ENCODE measurements at regions not wholly inside any gene's neighbourhood (a gene's known extent, or its start where the extent isn't known, plus 50 kb on each side); places are given as distances from the start of the nearest gene placed in this dataset.

DNA sequence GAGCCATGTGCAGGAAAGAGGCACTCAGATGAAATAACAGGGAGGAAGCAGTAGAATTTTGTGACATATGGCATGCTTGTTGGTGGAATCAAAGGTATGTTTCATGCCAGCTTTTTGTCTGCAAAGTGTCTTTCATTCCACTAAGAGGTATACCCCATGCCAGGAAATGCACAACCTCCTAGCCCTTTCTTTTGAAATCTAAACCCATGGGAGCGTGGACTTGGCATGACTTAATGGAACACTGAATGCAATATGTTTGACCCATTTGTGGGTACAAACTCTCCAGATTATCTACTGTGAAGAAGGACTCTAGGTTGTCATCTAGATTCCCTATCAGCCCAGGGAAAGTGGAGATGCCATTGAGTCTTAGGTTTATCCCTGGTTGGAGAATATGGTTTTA, 338.3 kb upstream of the TEX13C start:
- in situ Hi-C loops (cut with HindIII; ENCODE audit: low sequenced_read_pairs) = no loop called here

DNA sequence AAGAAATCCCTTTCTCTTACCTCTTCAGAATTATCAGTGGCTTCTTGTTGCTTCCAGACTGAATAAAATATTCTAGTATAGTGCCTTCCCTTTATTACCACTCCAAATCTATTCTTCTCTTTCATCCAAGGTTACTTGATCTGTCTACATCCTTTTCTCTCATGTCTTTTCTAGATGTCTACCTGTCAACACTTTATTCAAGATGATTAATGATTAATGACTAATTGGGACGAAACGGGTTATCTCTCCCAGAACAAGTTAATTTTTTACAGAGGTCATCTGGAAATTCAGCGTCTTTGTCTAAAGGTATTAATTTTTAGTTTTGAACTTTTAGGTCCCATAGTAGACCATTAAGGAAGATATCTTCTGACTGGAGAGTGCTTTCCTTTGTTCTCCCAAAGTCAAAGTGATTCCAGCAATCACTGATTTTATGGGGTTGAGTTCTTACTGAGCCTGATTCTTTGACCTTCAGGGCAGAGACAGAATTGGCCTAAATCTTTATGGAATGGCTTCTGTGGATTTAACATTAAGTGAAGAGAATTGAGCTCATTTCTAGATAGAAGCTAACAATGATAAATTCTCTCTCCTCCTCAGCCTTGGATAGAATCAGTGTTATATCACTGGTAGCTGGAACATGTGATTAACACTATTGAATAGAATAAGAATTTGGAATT, 335.4 kb upstream of the TEX13C start:
- in situ Hi-C loops (cut with HindIII; ENCODE audit: low sequenced_read_pairs) = no loop called here

DNA sequence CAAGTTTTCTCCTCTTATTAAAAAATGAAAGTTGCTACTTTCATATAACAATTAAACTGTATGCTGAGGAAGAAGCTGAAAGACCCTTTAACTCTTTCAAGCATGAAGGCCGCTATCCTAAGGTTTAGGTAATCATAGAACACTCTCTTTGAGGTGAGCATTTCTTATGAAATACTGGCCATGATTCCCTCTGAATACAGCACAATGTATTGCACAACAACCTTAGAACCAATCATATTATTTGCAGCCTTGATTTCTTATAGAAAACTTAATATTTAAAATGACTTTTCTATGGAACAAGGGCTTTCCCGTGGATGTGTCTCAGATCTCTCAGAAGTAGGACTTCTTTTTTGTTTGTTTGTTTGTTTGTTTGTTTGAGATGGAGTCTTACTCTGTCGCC, 333.4 kb upstream of the TEX13C start:
- in situ Hi-C loops (cut with HindIII; ENCODE audit: low sequenced_read_pairs) = no loop called here

DNA sequence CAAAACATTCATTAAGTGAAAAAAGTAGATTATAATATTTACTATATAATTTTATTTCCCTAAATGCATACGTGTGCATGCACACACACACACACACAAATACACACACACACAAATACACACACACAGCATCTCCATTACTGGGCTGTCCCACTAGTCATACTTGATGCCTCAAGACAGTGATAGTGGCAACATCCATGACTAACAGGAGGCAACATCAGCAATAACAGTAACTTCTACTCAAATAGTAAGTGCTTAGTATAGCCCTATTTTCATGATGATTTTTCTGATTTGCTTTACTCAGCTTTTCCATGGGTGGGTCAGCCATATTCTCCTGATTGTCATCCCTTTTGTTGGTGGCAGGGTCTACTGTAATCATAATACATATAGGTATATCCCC, 325.9 kb upstream of the TEX13C start:
- in situ Hi-C loops (cut with HindIII; ENCODE audit: low sequenced_read_pairs) = no loop called here

DNA sequence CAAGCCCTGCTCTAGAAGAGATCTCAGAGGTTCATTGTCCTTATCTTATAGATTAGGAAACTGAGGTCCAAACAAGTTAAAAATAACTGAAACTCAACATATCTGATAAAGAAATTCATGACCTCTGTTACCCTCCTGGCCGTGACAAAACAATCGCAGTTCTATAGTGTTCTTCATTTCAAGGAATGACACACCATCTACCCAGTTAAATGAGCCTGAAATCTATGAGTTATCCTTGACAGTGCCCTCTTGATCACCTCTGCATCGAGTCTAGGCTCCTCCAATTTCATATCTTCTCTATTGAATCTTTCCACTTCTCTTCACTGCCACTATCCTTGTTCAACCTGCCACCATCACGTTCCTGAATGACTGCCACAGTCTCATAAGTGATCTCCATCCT, 325.3 kb upstream of the TEX13C start:
- in situ Hi-C loops (cut with HindIII; ENCODE audit: low sequenced_read_pairs) = no loop called here

DNA sequence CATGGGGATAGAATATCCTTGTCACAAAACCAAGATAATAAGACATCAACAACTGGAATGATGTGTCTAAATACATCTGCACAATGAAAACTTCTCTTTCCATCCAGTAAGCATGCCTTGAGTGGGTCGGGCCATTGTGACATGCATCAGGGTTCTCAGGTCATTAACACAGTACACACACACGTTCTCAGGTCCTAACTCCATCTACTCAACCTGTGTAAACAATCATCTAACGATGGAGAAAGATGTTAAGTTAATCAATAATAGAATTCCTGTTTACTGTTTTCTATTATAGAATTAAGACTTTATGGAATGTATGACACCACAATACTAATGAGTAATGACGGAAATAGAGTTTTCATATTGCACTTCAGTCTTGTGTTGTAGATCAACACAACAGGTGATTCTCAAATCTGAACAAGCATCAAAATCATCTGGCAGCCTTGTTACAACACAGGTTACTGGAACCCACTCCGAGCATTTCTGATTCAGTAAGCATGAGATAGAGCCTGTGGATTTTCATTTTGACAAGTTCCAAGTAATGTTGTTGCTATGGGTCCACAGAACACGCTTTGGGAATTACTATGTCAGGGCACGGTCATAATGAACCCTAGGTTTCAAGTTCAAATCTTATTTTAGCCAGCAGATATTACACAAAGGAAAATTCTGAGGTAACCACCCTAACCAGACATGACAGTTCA, 315.8 kb upstream of the TEX13C start:
- in situ Hi-C loops (cut with HindIII; ENCODE audit: low sequenced_read_pairs) = no loop called here

DNA sequence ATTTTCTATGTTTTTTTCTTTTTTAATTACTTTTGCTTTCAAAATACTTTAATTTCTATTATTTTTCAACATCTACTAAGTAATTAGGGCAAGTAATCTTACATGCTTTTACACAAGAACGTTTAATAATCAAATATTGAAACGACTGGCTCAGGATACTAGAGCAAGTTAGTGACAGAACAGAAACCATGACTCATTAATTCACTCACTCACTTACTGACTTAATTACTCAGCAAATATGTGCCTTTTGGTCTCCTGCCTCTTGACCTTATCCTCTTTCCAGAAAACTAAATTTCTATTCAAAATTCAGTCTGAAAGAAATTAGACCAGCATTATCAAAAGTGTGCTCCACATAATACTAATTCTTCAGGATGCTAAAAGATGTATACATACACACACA, 314.9 kb upstream of the TEX13C start:
- in situ Hi-C loops (cut with HindIII; ENCODE audit: low sequenced_read_pairs) = no loop called here

DNA sequence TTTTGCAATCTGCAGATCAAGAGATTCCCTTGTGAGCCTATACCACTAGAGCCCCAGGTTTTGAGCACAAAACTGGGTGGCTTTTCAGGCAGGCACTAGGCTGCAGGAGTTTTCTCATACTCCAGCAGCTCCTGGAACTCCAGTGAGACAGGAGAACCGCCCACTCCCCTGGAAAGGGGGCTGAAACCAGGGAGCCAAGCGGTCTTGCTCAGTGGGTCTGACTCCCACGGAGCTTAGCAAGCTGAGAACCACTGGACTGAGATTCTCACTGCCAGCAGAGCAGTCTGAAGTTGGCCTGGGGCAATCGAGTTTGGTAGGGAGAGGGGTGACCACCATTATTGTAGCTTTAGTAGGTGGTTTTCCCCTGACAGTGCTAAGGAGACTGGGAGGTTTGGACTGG, 313.8 kb upstream of the TEX13C start:
- in situ Hi-C loops (cut with HindIII; ENCODE audit: low sequenced_read_pairs) = no loop called here

DNA sequence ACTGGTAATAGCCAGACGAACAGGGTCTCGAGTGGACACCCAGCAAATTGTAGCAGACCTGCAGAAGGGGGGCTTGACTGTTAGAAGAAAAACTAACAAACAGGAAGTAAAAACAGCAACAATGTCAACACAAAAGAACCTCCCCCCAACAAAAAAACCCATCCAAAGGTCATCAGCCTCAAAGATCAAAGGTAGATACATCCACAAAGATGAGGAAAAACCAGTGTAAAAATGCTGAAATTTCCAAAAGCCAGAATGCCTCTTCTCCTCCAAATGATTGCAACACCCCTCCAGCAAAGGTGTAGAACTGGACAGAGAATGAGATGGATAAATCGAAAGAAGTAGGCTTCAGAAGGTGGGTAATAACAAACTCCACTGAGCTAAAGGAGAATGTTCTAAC, 313.0 kb upstream of the TEX13C start:
- in situ Hi-C loops (cut with HindIII; ENCODE audit: low sequenced_read_pairs) = no loop called here

DNA sequence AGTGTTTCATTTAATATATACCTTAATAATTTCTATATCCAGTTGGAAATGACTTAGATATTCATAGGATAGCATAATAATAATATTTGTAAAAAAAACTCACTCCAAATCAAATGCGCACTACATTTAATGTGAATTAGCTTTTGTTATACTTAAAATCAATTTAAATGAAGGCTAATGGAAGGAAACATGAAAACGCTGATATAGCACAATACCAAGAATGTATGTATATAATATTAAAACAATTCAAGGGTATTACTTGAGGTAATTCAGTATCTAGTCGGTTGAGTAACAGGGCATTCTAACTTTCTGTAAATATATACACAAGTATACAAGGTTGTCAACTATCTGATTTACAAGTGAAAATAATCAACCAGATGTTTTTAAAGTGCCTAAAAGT, 307.1 kb upstream of the TEX13C start:
- in situ Hi-C loops (cut with HindIII; ENCODE audit: low sequenced_read_pairs) = no loop called here

DNA sequence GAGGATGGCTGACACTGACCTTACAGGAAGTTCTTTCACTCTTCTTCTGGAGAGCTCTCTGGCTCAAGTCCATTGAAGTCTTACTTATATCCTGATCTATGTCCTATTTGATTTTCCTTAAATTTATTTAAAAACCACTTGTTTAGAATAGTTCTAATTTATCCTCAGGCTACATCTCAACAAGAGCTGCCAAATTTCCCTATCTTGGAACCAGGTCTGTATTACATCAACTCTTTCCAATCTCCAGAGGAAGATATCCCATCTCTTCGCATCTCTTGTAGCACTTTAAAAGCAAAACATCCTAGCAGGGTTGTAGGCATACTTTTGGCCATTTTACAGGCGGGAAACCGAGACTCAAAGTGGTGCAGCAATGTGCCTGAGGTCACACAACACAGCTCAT, 290.5 kb upstream of the TEX13C start:
- in situ Hi-C loops (cut with HindIII; ENCODE audit: low sequenced_read_pairs) = no loop called here
